ENCODE measurements at regions not wholly inside any gene's neighbourhood (a gene's known extent, or its start where the extent isn't known, plus 50 kb on each side); places are given as distances from the start of the nearest gene placed in this dataset.

DNA sequence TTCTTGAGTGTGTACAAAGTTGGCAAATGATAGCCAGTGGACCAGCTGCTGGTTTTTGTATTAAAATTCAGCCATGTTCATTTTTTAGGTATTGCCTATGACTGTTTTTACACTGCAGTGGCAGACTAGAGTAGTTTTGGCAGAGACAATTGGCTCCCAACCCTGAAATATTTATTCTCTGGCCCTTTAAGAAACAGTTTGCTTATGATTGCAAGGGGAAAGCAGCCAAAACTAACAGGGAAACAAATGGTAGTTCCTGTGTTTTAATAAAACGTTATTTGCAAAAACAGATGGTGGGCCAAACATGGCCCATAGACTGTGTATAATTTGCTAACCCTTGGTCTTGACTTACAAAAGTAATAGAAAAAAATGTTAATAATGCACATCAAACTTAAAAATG, 110.2 kb downstream of the ALX1 start:
- TF ChIP-seq POLR2A (IDR thresholded peaks at IDR 0.05; ENCODE audit: extremely low read depth, insufficient read length), result no peak
- TF ChIP-seq, protein P1, sequence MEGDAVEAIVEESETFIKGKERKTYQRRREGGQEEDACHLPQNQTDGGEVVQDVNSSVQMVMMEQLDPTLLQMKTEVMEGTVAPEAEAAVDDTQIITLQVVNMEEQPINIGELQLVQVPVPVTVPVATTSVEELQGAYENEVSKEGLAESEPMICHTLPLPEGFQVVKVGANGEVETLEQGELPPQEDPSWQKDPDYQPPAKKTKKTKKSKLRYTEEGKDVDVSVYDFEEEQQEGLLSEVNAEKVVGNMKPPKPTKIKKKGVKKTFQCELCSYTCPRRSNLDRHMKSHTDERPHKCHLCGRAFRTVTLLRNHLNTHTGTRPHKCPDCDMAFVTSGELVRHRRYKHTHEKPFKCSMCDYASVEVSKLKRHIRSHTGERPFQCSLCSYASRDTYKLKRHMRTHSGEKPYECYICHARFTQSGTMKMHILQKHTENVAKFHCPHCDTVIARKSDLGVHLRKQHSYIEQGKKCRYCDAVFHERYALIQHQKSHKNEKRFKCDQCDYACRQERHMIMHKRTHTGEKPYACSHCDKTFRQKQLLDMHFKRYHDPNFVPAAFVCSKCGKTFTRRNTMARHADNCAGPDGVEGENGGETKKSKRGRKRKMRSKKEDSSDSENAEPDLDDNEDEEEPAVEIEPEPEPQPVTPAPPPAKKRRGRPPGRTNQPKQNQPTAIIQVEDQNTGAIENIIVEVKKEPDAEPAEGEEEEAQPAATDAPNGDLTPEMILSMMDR (IDR thresholded peaks at IDR 0.05; ENCODE audit: low read depth, low read length), result no peak
- no peak for TF ChIP-seq MYC (IDR thresholded peaks at IDR 0.05; ENCODE audit: low read depth, low read length)
- TF ChIP-seq, protein P2, sequence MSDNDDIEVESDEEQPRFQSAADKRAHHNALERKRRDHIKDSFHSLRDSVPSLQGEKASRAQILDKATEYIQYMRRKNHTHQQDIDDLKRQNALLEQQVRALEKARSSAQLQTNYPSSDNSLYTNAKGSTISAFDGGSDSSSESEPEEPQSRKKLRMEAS (IDR thresholded peaks at IDR 0.05; ENCODE audit: low read depth, low read length), result no peak
- H3K4me3 ChIP-seq (ENCODE audit: low read depth, low read length), result no peak overlapping the region
- no peak for DNase-seq (ENCODE audit: low read depth)

- H3K4me3 ChIP-seq (ENCODE audit: low read depth, low read length), result no peak overlapping the region
- TF ChIP-seq POLR2A (IDR thresholded peaks at IDR 0.05; ENCODE audit: extremely low read depth, insufficient read length), result no peak
- TF ChIP-seq, protein P2 (IDR thresholded peaks at IDR 0.05; ENCODE audit: low read depth, low read length), result no peak
- DNase-seq (ENCODE audit: low read depth), result no peak
Observed at GRCh38 chr12:85392508-85392907, 112.5 kb downstream of the ALX1 start.

DNA sequence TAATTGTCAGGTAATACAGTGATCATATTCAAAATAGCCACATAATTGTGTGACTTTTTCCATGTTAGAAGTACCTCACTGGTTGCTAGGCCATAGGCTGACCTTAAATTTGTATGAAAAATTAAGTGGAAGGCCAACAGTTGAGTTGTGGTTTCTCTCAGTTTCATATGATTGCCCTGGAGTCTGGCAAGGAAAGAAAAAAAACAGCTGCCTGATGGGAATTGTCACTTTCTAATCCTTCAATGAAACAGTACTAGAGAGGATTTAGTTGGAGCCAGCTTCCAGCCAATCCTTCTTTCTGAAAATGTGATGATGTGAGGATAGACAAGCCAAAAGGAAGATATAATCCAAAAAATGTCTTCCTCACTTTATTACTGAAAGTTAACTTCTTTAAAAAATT, 113.6 kb downstream of the ALX1 start:
- no peak for DNase-seq (ENCODE audit: low read depth)
- no peak overlapping the region for H3K4me3 ChIP-seq (ENCODE audit: low read depth, low read length)
- no peak for TF ChIP-seq POLR2A (IDR thresholded peaks at IDR 0.05; ENCODE audit: extremely low read depth, insufficient read length)
- TF ChIP-seq, protein P2 (IDR thresholded peaks at IDR 0.05; ENCODE audit: low read depth, low read length), result no peak
- TF ChIP-seq, protein P1 (IDR thresholded peaks at IDR 0.05; ENCODE audit: low read depth, low read length), result no peak

- DNase-seq (ENCODE audit: low read depth), result no peak
- TF ChIP-seq, protein P1 (IDR thresholded peaks at IDR 0.05; ENCODE audit: low read depth, low read length), result no peak
- TF ChIP-seq, protein P2 (IDR thresholded peaks at IDR 0.05; ENCODE audit: low read depth, low read length), result no peak
- TF ChIP-seq MYC (IDR thresholded peaks at IDR 0.05; ENCODE audit: low read depth, low read length), result no peak
- TF ChIP-seq POLR2A (IDR thresholded peaks at IDR 0.05; ENCODE audit: extremely low read depth, insufficient read length), result no peak
- H3K4me3 ChIP-seq (ENCODE audit: low read depth, low read length), result no peak overlapping the region
Observed at GRCh38 chr12:85394065-85394464, 114.0 kb downstream of the ALX1 start.

DNA sequence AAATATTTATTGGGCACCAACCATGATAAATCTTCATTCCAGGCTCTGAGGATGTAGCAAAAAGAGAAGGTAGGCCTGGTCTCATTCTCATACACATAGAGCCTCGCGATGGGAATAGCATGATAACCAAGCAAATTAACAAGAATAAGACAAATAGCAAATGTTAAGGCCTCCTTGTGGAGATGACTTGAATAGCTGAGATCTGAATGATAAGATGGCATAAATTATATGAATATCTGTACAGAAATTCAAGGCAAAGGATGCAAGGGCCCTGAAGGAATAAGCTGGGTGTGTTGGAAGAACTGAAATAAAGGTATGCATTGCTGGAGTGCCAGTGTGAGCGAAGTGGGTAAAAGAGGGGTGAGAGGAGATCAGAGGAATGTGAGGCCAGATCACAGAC, 114.8 kb downstream of the ALX1 start:
- TF ChIP-seq MYC (IDR thresholded peaks at IDR 0.05; ENCODE audit: low read depth, low read length), result no peak
- TF ChIP-seq, protein P1 (IDR thresholded peaks at IDR 0.05; ENCODE audit: low read depth, low read length), result no peak
- TF ChIP-seq, protein P2 (IDR thresholded peaks at IDR 0.05; ENCODE audit: low read depth, low read length), result no peak
- no peak for TF ChIP-seq POLR2A (IDR thresholded peaks at IDR 0.05; ENCODE audit: extremely low read depth, insufficient read length)
- DNase-seq (ENCODE audit: low read depth), result no peak
- H3K4me3 ChIP-seq (ENCODE audit: low read depth, low read length), result no peak overlapping the region

DNA sequence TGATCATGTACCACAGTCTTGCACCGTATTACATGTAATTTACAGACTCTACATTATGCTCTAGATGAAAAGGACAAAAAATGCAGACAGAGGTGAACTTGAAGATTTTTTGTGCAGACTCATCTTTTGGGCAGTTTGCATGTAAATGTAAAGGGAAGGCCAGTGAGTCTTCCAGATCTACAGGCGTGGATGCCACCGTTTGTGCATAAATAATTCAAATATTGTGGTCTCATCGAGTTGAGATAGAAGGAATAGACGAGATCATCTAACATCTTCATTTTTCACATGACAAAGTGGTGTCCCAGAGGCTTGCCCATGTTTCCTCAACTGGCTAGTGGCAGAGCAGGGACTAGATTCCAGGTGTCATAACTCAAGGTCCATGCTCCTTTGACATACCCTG, 125.2 kb downstream of the ALX1 start:
- DNase-seq (ENCODE audit: low read depth), result no peak
- H3K4me3 ChIP-seq (ENCODE audit: low read depth, low read length), result no peak overlapping the region
- TF ChIP-seq MYC (IDR thresholded peaks at IDR 0.05; ENCODE audit: low read depth, low read length) (no peak), POLR2A (IDR thresholded peaks at IDR 0.05; ENCODE audit: extremely low read depth, insufficient read length) (no peak)
- TF ChIP-seq, protein P2 (IDR thresholded peaks at IDR 0.05; ENCODE audit: low read depth, low read length), result no peak
- TF ChIP-seq, protein P1 (IDR thresholded peaks at IDR 0.05; ENCODE audit: low read depth, low read length), result no peak
